C4-2B (cell line): ENCODE measurements at regions not wholly inside any gene's neighbourhood (a gene's known extent, or its start where the extent isn't known, plus 50 kb on each side); places are given as distances from the start of the nearest gene placed in this dataset.

Source experiments
- CTCF ChIP-seq: fragments of 450-650 bp; conservative IDR thresholded peaks from 2 replicates; pipeline ENCODE4 v1.5.1; 2017; ENCODE audit warnings: mild to moderate bottlenecking
- ZFX ChIP-seq: fragments of 450-650 bp; IDR thresholded peaks from 2 replicates; pipeline ENCODE4 v1.6.1; 2017

GRCh38 chr10:62736168-62736546, 68.4 kb upstream of the ADO start:
- TF ChIP-seq CTCF (no peak), ZFX (no peak)
